DOHH2 (cell line): ENCODE measurements at regions not wholly inside any gene's neighbourhood (a gene's known extent, or its start where the extent isn't known, plus 50 kb on each side); places are given as distances from the start of the nearest gene placed in this dataset.

Experiments used
- H3F3A ChIP-seq: fragments of 200-600 bp; sonication (generic), shearing (Covaris generic); 2 replicates; pipeline ENCODE4 v1.6.0; 2016; ENCODE audit warnings: antibody characterized with exemption, mild to moderate bottlenecking; ENCODE audit not compliant: control insufficient read depth, insufficient read depth
- H3K27ac ChIP-seq: fragments of 200-600 bp; sonication (generic); 2 replicates; pipeline ENCODE4 v1.5.1; 2014; ENCODE audit warnings: low read depth, mild to moderate bottlenecking, low read length, moderate library complexity
- H3K27me3 ChIP-seq: fragments of 200-600 bp; sonication (generic); 2 replicates; pipeline ENCODE4 v1.6.1; 2014; ENCODE audit warnings: mild to moderate bottlenecking, low read length, mixed read lengths; ENCODE audit not compliant: control insufficient read depth
- H3K36me3 ChIP-seq: fragments of 200-600 bp; sonication (generic); 2 replicates; pipeline ENCODE4 v1.6.1; 2014; ENCODE audit warnings: mild to moderate bottlenecking, low read length, moderate library complexity, mixed read lengths; ENCODE audit not compliant: control insufficient read depth
- H3K4me1 ChIP-seq: fragments of 200-600 bp; sonication (generic); 2 replicates; pipeline ENCODE4 v1.6.1; 2014; ENCODE audit warnings: mild to moderate bottlenecking, low read length, mixed read lengths; ENCODE audit not compliant: control insufficient read depth
- H3K4me2 ChIP-seq: fragments of 200-600 bp; sonication (generic); 2 replicates; pipeline ENCODE4 v1.6.0; 2014; ENCODE audit warnings: mild to moderate bottlenecking, low read length, moderate library complexity
- H3K4me3 ChIP-seq: fragments of 200-600 bp; sonication (generic); 2 replicates; pipeline ENCODE4 v1.5.1; 2014; ENCODE audit warnings: mild to moderate bottlenecking, low read length, mixed read lengths
- H3K79me2 ChIP-seq: fragments of 200-600 bp; sonication (generic); 2 replicates; pipeline ENCODE4 v1.6.1; 2014; ENCODE audit warnings: mild to moderate bottlenecking, low read length, mixed read lengths; ENCODE audit not compliant: control insufficient read depth
- H3K9me2 ChIP-seq: fragments of 200-600 bp; sonication (generic); replicated peaks from 2 replicates; pipeline ENCODE4 v1.6.1; 2014; ENCODE audit warnings: mild to moderate bottlenecking, low read length, mixed read lengths; ENCODE audit not compliant: control insufficient read depth
- H3K9me3 ChIP-seq: fragments of 200-600 bp; sonication (generic); 2 replicates; pipeline ENCODE4 v1.6.1; 2014; ENCODE audit warnings: antibody characterized with exemption, low read length, mixed read lengths; ENCODE audit not compliant: control insufficient read depth, insufficient read depth
- H4K20me1 ChIP-seq: fragments of 200-600 bp; sonication (generic); 2 replicates; pipeline ENCODE4 v1.6.0; 2014; ENCODE audit warnings: low read depth, mild to moderate bottlenecking, antibody characterized with exemption, low read length, moderate library complexity; ENCODE audit not compliant: control insufficient read depth, insufficient read depth
- CTCF ChIP-seq: fragments of 200-600 bp; sonication (generic); IDR thresholded peaks from one replicate; pipeline ENCODE4 v1.5.1; 2014; ENCODE audit warnings: antibody characterized with exemption, mild to moderate bottlenecking, low read depth, low read length; ENCODE audit not compliant: poor library complexity, severe bottlenecking
- EZH2phosphoT487 ChIP-seq: fragments of 200-600 bp; sonication (generic); IDR thresholded peaks from 2 replicates; pipeline ENCODE4 v1.6.1; 2017; ENCODE audit warnings: borderline replicate concordance, mild to moderate bottlenecking, antibody characterized with exemption, low read length, moderate library complexity, mixed read lengths

- Histone ChIP-seq H3K36me3 (no peaks in the 10 kb centered on the region), H4K20me1 (no peaks in the 10 kb centered on the region), H3K9me3 (no peaks in the 10 kb centered on the region), H3K27ac (no peak overlapping the region), H3K4me3 (no peak overlapping the region), H3K27me3 (no peaks in the 10 kb centered on the region), H3K79me2 (no peaks in the 10 kb centered on the region), H3K4me2 (no peak overlapping the region), H3F3A (no peaks in the 10 kb centered on the region), H3K9me2 (no peaks in the 10 kb centered on the region), H3K4me1 (no peaks in the 10 kb centered on the region)
- no peak for TF ChIP-seq CTCF
- TF ChIP-seq EZH2phosphoT487: no peak
Measured at GRCh38 chr4:100722133-100722532, 204.3 kb upstream of the EMCN start.

- Histone ChIP-seq H4K20me1 (no peaks in the 10 kb centered on the region), H3F3A (no peaks in the 10 kb centered on the region), H3K9me3 (no peaks in the 10 kb centered on the region), H3K4me1 (no peaks in the 10 kb centered on the region), H3K9me2 (no peaks in the 10 kb centered on the region), H3K79me2 (no peaks in the 10 kb centered on the region), H3K4me2 (no peak overlapping the region), H3K27ac (no peak overlapping the region), H3K36me3 (no peaks in the 10 kb centered on the region), H3K4me3 (no peak overlapping the region), H3K27me3 (no peaks in the 10 kb centered on the region)
- TF ChIP-seq CTCF: no peak
- TF ChIP-seq EZH2phosphoT487: no peak
Measured at GRCh38 chr4:100721490-100721889, 203.7 kb upstream of the EMCN start.

- Histone ChIP-seq H3K9me3 (no peaks in the 10 kb centered on the region), H3K36me3 (no peaks in the 10 kb centered on the region), H3K27me3 (no peaks in the 10 kb centered on the region), H3K4me3 (no peak overlapping the region), H3K79me2 (no peaks in the 10 kb centered on the region), H3F3A (no peaks in the 10 kb centered on the region), H4K20me1 (no peaks in the 10 kb centered on the region), H3K4me1 (no peaks in the 10 kb centered on the region), H3K9me2 (no peaks in the 10 kb centered on the region), H3K4me2 (no peak overlapping the region), H3K27ac (no peak overlapping the region)
- TF ChIP-seq CTCF: no peak
- no peak for TF ChIP-seq EZH2phosphoT487
Measured at GRCh38 chr4:100721077-100721476, 203.3 kb upstream of the EMCN start.

- H3K4me2 ChIP-seq: no peak overlapping the region
- H3K27ac ChIP-seq: no peak overlapping the region
- no peaks in the 10 kb centered on the region for H3K4me1 ChIP-seq
- H4K20me1 ChIP-seq: no peaks in the 10 kb centered on the region
- no peak overlapping the region for H3K4me3 ChIP-seq
- H3K79me2 ChIP-seq: no peaks in the 10 kb centered on the region
- no peaks in the 10 kb centered on the region for H3F3A ChIP-seq
- no peaks in the 10 kb centered on the region for H3K9me2 ChIP-seq
- no peaks in the 10 kb centered on the region for H3K27me3 ChIP-seq
- H3K9me3 ChIP-seq: no peaks in the 10 kb centered on the region
- H3K36me3 ChIP-seq: no peaks in the 10 kb centered on the region
- TF ChIP-seq EZH2phosphoT487 (no peak), CTCF (no peak)
Measured at GRCh38 chr4:100716416-100716815, 198.6 kb upstream of the EMCN start.
